DMS53 treated with DMSO at 0.1 percent for 48 hours (cell line): ENCODE measurements at regions not wholly inside any gene's neighbourhood (a gene's known extent, or its start where the extent isn't known, plus 50 kb on each side); places are given as distances from the start of the nearest gene placed in this dataset.

Experiments used
- DNase-seq: peaks from one replicate; lab custom pipeline; 2025; ENCODE audit not compliant: unreplicated experiment; lab: John Stamatoyannopoulos, UW

DNA sequence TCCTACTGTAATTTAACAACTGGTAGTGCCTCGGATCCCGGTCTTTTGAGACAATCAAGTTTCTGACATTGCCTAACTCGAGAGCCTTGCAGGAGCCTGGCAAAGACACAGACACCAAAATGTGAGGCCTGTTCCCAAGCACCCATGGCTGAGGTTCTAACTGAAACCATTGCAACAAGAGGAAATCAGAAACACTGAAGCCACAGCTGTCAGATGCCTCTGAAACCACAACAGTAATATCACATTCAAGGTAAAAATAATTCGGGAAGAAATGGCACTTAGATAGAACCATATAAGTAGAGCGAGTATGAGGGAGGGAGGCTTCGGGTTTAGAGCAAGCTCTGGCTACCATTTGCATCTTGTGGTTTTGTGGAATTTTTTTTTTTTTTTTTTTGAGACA, 285.9 kb downstream of the FBXO15 start:
- DNase-seq, result no peak

DNA sequence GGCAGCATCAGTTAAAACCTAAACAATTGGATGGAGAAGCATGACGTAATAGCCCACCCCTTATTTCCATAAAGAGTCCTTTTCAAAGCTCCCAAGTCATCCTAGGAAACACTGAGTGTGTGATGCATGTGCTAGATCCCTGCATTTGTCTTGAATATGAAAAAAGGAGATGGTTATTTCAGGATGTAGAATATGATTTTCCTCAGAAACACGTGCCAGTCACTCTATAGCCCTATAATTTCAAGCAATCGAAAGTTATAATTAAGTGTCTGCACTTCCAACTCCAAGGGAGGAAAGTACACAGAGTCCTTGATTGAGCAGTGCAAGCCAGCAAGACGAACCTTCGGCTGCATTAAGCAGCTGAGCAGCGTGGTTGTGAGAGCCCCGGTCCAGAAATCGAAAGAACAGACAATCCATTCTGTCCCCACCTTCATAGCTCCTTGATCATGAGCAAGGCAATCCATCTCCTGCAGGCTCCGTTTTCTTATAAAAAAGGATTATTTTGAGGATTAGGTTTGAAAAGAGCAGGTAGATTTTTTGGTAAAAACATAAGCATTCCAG, 287.7 kb downstream of the FBXO15 start:
- DNase-seq, result no peak

DNA sequence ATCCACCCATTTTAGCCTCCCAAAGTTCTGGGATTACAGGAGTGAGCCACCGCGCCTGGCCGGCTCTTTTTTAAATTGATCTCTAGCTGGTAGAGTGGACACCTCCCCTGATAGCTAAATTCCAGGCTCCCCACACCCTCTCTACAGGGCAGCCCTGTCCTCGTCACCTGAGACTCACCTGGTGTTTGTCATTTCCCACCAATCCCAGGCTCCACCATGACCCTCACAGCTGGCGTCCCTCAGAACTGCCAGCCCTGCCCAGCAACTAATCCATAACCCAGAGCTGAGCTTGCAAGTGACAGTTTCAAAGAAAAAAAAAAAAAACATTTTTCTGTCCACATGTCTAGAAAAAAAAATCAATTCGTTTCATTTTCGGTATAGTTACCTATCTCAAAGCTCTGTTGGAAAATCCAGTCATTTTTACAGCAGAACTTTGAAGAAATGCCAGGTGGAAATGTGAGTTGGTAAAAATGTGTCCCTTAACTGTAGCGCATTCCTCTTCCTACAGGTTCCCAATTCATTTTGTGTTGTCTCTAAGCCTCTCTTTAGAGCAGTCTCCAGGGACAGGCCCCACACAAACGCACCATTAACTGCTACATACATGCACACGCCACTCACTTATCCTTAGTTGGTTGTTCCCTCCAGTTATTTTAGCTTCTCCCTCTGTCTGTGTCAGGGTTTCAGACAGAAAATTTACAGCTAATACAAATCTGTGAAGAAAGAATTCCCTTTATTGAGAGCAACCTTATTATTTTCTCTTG, 294.7 kb downstream of the FBXO15 start:
- DNase-seq, result no peak

DNA sequence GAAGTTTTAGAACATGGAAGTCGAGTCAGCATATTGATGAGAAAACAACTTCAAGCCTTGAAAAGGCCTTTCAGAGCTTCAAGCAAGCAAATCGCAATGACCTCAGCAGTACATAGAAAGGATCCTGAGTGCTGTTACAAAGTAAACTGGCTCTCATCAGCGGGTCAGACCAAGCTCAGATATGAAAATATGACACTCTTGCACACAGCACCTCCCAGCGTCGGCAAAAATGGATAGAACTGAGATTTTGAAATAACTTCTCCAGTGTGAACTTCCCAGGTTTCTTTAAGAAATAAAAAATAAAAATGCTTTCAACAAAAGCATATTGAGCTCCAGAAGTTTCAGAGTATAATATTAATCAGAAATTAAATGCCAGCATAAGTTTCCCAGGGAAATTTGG, 296.9 kb downstream of the FBXO15 start:
- no peak for DNase-seq

DNA sequence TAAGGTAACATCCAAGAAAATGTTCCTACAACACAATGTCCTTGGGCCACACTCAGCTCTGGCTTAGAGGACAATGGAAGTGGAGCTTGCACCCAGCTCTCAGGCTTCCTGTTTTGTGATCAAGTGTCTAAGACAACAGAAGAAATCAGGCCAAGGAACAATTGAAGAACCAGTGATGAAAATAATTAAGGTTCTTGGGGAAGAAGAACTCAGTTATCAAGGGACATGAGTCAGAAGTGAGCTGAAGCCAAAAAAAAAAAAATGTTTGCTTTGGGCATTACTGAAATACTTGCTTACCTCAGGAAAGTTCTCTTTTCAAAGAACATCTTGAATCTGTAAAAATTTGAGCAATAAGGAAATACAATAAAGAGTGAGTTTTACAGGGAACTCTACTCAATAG, 299.0 kb downstream of the FBXO15 start:
- DNase-seq, result no peak

DNA sequence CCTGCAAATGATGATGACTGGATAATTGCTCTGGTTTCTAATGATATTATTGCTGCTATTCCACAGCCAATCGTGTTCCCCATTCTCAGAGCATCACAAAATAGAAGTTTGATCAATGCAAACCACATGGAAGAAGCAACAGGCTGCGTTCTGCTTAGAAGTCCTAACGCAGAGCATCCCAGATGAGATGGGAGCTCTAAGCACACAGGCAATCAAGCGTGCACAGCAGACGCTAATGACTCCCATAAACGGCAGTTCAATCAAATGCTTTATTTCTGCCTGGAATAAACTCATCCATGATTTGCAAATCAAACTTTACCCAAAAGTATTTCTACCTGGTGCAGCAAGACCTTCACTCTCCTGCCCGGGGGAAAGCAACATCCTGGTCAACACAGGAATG, 304.2 kb downstream of the FBXO15 start:
- no peak for DNase-seq

DNA sequence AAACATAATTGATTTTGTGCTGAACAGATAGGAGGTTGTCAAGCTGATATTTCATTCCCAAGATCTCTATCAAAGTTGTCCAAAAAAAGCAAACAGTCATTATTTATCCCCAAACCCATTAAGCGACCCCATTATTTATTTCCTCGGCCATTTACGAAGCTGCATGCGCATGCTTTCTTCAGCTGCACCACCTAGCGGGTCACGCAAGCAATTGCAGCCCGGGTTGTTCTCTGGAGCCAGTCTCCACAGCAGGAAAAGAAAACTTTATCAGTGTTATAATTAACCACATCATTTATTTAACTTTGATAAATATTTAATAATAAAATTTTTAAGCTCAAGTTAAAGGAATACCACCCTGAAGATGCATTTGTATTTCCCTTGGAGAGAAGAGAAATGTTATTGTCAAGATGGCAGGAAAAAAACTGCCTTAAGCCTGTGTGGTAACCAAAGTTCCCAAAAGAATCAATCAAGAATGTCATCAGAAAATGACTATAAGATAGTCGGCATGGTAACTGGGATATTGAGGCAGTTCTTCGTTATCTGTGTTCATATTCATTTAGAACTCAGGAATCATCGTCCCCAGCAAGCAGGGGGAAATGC, 304.7 kb downstream of the FBXO15 start:
- peak; percentile 34 for DNase-seq

DNA sequence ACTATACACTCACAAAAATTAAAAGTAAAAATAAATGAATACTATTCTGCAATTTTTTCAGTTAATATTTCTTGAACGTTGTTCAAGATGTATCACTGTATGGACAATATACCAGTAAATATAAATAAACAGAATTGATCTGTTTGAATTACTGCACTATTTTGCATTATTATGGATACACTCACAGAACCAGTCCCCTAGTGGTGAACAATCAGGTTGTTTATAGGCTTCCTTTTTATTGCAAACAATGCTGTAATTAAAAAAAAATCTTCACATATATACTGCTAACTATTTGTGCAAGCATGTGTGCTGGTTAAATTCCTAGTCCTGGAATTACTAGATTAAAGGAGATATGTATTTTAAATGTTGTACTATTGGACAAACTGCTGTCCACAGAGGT, 306.0 kb downstream of the FBXO15 start:
- DNase-seq, result no peak

DNA sequence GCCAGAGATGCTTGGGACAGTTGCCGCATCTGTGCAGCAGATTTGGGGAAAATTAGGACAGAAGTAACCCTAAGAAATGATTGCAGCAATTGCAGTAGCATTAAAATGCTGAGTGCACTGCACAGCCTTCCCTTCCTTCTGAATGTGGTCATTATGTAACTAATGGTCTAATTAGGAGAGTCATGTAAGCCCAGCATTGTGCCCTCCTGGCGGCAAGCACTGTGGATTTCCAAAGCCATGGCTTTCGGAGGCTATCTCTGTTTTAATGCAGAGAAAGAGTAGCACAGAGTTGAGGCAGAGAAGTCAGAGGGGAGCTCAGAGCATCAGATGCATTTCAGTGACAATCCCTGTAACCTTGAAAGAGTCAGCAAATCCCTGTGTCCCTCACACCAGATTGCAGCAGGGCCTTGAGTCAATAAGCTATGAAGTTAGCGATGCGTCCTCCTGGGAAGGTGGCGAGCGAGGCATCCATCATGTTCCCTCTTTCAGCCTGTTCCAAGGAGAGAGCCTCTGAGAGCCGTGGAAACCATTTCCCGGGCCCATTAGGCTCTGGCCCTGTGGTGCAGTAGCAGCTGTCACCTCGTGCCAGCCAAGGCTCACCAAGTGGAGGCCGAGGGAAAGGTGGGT, 307.2 kb downstream of the FBXO15 start:
- no peak for DNase-seq

DNA sequence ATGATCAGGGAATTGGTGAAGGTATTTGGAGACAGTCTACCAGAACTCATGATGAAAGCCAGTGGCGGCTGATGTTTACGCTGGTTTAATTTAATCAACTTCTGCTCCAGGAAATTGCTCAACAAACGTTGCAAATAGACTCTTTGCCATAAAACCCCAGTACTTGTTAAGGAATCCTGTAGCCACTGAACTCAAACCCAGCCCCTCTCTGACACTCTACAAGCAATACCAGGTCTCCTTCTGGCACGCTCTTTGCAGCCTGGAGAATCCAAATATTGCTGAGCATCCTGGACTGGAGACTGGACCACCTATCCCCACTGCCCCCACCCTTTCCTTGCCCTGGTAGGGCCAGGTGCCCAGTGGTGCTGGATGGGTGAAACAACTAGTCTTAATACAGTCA, 308.2 kb downstream of the FBXO15 start:
- no peak for DNase-seq

DNA sequence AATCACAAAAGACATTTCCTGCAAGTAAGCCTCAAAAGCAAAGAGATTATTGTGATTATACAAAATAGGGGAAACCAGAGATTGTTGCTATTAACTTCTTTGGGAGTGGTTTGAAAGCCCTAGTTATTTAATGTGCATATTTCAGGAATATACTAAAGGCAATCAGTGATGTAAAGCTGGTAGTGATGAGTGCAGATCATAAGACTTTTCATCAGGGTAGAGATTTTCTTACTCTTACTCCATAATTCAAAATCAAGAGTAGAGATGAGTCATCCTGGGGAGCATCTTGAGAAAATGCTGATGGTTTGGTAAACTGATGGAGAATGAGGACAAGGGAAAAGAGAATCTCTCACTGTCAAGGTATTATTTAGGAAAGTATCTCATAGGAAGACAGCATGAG, 309.5 kb downstream of the FBXO15 start:
- DNase-seq, result no peak

DNA sequence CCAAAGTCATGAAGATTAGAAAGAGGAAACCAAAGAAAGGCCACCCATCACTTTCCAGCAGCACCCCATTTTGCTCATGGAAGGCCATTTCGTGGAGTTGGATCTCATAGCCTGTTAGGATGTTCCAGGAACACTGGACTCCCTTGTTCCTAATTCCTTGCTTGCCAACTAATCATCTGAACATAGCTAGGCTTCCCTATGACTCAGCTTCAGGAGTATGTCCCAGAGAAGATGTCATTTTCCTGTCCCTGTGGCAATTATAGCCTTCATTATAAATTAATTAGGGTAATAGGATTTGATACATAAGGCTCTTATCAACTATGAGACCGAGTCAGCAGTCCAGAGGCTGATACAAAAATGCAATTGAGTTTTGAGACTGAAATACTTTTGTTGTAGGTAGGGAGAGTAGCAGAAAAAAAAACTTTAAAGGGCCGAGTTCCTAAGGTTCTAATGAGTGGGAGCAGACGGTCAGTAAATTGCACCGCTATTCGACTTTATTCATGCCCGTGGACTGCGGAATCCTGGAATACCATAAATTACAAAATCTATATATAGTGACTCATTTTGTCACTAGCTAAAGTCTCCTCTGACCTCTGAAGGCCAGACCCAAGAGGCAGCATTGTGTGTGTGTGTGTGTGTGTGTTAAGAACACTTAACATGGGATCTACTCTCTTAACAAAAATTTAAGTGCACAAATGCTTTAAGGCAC, 311.8 kb downstream of the FBXO15 start:
- DNase-seq, result no peak

DNA sequence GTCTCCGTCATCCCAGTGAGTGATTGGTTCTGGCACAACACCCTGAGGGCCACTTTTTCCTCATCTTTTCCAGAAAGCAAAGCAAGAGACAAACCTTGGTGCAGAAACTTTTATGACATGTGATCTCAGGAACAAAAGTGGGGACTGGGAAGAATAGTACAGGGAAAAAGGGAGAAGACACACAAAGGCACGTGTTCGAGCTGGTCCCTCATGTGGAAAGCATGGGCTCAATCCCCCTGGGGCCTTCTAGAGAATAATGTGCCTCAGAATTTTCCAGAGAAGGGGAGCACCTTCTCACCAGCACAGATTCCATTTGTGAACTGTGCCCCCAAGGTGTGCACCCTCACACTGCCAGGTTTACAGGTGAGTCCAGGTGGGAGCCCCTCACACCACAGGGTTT, 312.6 kb downstream of the FBXO15 start:
- no peak for DNase-seq

DNA sequence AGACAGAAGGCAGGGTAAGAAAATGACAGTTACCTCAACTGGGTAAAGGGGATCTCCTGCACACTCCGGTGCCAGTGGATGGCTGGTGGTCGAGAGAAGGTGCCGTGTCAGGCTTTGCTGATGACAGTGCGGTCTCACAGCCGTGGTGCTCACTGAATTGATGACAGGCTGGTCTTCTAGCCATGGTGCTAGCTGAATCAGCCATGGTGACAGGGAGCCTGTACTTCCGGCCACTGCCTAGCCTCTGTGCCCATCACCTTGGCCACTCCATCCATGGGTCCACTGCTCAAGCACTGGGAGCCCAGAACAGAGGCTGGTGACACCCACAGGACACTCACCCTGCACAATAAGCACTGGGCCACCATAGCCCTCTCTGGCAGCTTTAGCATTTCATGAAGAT, 315.9 kb downstream of the FBXO15 start:
- no peak for DNase-seq

DNA sequence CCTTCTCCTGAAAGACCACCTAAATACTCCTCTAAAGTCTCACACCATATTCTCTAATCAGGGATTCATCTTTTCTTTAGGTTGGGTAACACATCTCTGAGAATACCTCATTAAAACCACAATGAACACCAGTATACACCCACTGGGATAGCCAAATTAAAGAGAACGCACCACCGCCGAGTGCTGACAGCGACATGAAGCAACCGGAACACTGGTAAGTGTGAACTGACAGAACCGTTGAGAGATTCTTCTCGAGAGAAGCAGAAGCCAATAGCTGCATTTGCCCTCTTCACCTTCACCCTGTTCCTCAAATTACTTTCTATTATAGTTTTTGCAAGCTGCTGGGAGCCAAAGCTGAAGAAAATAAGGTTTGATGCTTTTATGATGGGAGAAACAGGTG, 318.5 kb downstream of the FBXO15 start:
- DNase-seq, result no peak

DNA sequence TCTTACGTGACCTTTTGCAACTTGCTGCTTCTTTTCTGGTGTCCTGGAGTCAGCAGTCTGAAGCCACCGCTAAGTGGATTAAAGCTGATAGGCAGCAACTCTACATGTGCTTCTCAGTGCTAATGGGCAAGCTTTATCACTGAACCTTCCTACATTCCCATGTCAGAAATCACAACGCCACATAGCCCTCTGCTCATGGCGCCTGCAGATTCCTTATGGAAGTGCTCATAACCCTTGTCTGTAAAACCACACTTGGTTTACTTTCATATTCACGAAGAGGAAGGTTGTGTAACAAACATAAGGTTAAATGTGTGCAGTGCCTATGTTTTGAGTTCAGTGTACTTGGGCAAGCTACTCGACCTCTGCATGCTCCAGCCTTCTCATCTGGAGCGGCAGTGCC, 319.8 kb downstream of the FBXO15 start:
- no peak for DNase-seq

DNA sequence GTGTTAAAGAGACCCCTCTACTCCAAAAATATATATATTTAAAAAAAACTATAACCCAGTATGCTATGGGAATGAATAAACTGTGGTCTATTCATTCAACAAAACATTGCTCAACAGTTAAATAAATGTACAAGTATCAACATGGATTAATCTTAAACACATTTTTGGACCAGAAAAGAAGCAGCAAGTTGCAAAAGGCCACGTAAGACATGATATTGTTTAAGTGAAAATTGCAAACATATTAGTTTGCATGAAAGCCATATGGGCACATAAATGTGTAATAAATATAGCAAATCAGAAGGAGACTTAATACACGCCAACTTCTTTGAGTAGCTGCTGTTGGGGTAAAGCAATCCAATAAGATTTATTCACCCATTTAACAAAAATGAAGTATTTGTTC, 321.5 kb downstream of the FBXO15 start:
- no peak for DNase-seq

DNA sequence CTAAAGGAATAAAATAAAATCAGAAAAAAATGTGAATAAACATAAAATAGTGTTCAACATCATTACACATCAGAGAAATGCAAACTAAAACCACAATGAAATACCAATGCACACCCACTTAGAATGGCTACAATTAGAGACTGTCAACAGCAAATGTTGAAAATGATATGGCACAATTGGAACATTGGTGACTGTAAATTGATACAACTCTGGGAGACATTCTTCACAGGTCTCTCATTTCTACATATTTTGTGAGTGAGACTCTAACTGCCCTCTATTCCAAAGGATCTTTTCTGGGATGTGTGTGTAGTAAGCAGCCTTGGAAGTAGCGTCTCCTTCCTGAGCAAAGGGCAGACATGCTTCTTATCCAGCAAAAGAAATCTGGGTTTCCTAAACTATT, 323.0 kb downstream of the FBXO15 start:
- DNase-seq, result no peak

DNA sequence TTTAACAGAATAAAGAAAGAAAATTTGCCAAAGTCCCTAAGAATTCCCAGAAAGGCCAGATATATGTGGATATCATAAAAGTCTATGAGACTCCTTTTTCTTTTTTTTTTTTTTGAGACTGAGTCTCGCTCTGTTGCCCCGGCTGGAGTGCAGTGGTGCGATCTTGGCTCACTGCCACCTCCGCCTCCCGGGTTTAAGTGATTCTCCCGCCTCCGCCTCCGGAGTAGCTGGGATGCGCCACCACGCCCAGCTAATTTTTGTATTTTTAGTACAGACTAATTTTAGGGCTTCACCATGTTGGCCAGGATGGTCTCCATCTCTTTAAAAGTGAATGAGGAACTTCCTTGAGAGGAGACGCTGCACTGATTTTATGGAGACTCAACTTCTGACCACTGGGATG, 335.2 kb downstream of the FBXO15 start:
- DNase-seq, result no peak

DNA sequence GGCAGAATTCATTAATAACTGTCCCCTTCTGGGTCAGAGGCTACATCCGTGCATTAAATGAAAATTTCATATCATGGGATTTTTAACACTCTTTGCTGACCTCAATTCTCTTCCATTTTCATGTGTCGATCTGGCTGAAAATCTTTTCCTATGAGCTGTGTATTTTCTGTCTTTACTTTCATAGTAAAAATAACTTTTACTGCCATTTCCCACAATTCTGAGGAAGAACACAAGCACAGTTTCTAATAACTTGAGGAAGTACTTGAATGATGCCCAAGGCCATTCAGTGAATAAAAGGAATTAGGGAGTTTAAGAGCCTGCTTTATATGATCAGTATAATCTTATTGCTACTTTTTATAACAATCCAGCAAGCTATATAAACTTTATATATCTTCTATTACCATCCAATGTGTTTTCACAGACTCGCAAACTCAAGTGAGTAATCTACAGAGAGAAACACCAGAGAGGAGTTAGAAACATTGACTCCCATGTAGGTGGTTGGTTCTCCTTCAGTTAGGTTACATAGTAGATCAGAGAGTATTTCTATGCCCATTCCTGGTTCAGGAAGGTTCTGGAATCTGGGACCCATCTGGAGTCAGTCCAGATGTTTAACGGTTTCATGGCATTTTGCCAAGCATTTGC, 340.0 kb downstream of the FBXO15 start:
- DNase-seq, result no peak

DNA sequence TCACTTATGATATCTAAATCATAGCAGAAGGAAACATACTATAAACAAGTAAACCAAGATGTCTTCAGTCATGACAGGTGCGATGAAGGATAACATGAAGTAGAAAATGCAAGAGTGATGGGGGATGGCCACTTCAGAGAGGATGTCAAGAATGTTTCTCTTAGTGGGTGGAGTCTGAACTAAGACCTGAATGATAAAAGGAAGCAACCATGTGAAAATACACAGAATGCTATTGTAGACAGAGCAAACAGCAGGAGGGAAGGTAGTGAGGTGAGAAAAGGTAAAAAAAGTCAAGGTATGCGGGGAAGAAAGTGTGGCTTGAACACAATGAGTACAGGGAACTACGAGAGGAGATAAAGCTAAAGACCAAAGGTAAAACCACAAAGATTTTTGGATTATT, 341.6 kb downstream of the FBXO15 start:
- DNase-seq, result no peak
